NCI-H1105 (cell line): ENCODE measurements at regions not wholly inside any gene's neighbourhood (a gene's known extent, or its start where the extent isn't known, plus 50 kb on each side); places are given as distances from the start of the nearest gene placed in this dataset.
"Not testable (repeated sequence)": the region's sequence is repeated elsewhere in the genome, so short reads cannot be mapped to it uniquely, and the experiment has no call there.

Experiments used
- DNase-seq: peaks from one replicate; lab custom pipeline; 2025; lab: John Stamatoyannopoulos, UW

GRCh38 chr1:157409927-157410326 is 142.4 kb downstream of the FCRL5 start:
- DNase-seq: no peak

- no peak for DNase-seq
These were observed 144.3 kb downstream of the FCRL5 start for GRCh38 chr1:157407917-157408525.

GRCh38 chr1:157407367-157407766 is 144.9 kb downstream of the FCRL5 start:
- no peak for DNase-seq

GRCh38 chr1:157405662-157406061 is 146.7 kb downstream of the FCRL5 start:
- no peak for DNase-seq

GRCh38 chr1:157404614-157405013 is 147.7 kb downstream of the FCRL5 start:
- DNase-seq: no peak

- DNase-seq: no peak
These were observed 148.2 kb downstream of the FCRL5 start for GRCh38 chr1:157404063-157404501.

- no peak for DNase-seq
These were observed 148.7 kb downstream of the FCRL5 start for GRCh38 chr1:157403608-157404007.

- no peak for DNase-seq
These were observed 149.1 kb downstream of the FCRL5 start for GRCh38 chr1:157403203-157403602.

GRCh38 chr1:157400766-157401165 is 151.5 kb downstream of the FCRL5 start:
- no peak for DNase-seq

- DNase-seq: no peak
These were observed 152.3 kb downstream of the FCRL5 start for GRCh38 chr1:157399984-157400382.

- no peak for DNase-seq
These were observed 152.9 kb downstream of the FCRL5 start for GRCh38 chr1:157399343-157399983.

- DNase-seq: no peak
These were observed 161.7 kb downstream of the FCRL5 start for GRCh38 chr1:157390651-157391050.

GRCh38 chr1:157388057-157388456 is 164.3 kb downstream of the FCRL5 start:
- no peak for DNase-seq

- no peak for DNase-seq
These were observed 168.1 kb downstream of the FCRL5 start for GRCh38 chr1:157384258-157384657.

- DNase-seq: no peak
These were observed 170.0 kb downstream of the FCRL5 start for GRCh38 chr1:157382351-157382750.

GRCh38 chr1:157380523-157380922 is 171.8 kb downstream of the FCRL5 start:
- DNase-seq: no peak

GRCh38 chr1:157377280-157377713 is 175.0 kb downstream of the FCRL5 start:
- peak; percentile 10 for DNase-seq

GRCh38 chr1:157376681-157377080 is 175.6 kb downstream of the FCRL5 start:
- DNase-seq: no peak

GRCh38 chr1:157372311-157372710 is 180.0 kb downstream of the FCRL5 start:
- DNase-seq: not testable (repeated sequence)

GRCh38 chr1:157371826-157372225 is 180.5 kb downstream of the FCRL5 start:
- no peak for DNase-seq

- DNase-seq: no peak
These were observed 181.1 kb downstream of the FCRL5 start for GRCh38 chr1:157371221-157371620.

- no peak for DNase-seq
These were observed 181.6 kb downstream of the FCRL5 start for GRCh38 chr1:157370698-157371097.

- DNase-seq: peak; percentile 46
These were observed 182.3 kb downstream of the FCRL5 start for GRCh38 chr1:157369808-157370521.
